Uterus (tissue), 3 donors: ENCODE measurements at regions not wholly inside any gene's neighbourhood (a gene's known extent, or its start where the extent isn't known, plus 50 kb on each side); places are given as distances from the start of the nearest gene placed in this dataset.

ENCODE experiments used
- DNase-seq, 2 donors: peaks; one replicate each; pipeline ENCODE4 v3.0.0-alpha.2; 2019 to 2020
- H3K27ac ChIP-seq, 2 donors: fragments of 200-600 bp; sonication (generic); 1 replicate in 1 of 2; 2 replicates in 1 of 2; pipeline ENCODE4 v1.5.1; 2016 to 2018
- H3K27me3 ChIP-seq, 2 donors: fragments of 200-600 bp; sonication (generic); one replicate each; pipeline ENCODE4 v1.5.1; 2018 to 2019; ENCODE audit warnings: control low read depth in 1 of 2
- H3K36me3 ChIP-seq, 2 donors: fragments of 200-600 bp; sonication (generic); one replicate each; pipeline ENCODE4 v1.5.1; 2019; ENCODE audit warnings: control low read depth in 1 of 2
- H3K4me1 ChIP-seq, 2 donors: fragments of 200-600 bp; sonication (generic); one replicate each; pipeline ENCODE4 v1.5.1; 2018 to 2019; ENCODE audit warnings: control low read depth in 1 of 2
- H3K4me3 ChIP-seq, 2 donors: fragments of 200-600 bp; sonication (generic); 1 replicate in 1 of 2; 2 replicates in 1 of 2; pipeline ENCODE4 v1.5.1; 2018 to 2019; ENCODE audit warnings: mild to moderate bottlenecking in 1 of 2
- H3K9me3 ChIP-seq, 2 donors: fragments of 200-600 bp; sonication (generic); one replicate each; pipeline ENCODE4 v1.5.1; 2019; ENCODE audit warnings: control low read depth in 1 of 2
- CTCF ChIP-seq, 4 experiments: fragments of 200-600 bp in 2 of 4; fragments of 450-650 bp in 2 of 4; sonication (generic) in 2 of 4; IDR thresholded peaks; one replicate each; pipeline ENCODE4 v1.5.1; 2016 to 2019; ENCODE audit warnings: antibody characterized with exemption in 4 of 4, mild to moderate bottlenecking in 2 of 4, moderate library complexity in 1 of 4
- POLR2A ChIP-seq, 2 donors: fragments of 450-650 bp; IDR thresholded peaks; one replicate each; pipeline ENCODE4 v1.6.1; 2016; ENCODE audit warnings: antibody characterized with exemption in 2 of 2, mild to moderate bottlenecking in 1 of 2, moderate library complexity in 1 of 2
- intact Hi-C: fragments of 100-400 bp; cut with DNase I; formaldehyde crosslinking; loops from one replicate; pipeline ENCODE4 v1.15.1; 2023; ENCODE audit warnings: low total_unique reads
- donor health status: DM: yes; HTN: yes; CAD: no.

GRCh38 chr5:93305984-93306383, 275.0 kb downstream of the NR2F1-AS1 start:
- no peaks in the 10 kb centered on the region for H3K27me3 ChIP-seq
- H3K4me3 ChIP-seq: no peak overlapping the region
- no peaks in the 10 kb centered on the region for H3K9me3 ChIP-seq
- intact Hi-C loops: no loop called here
- no peaks in the 10 kb centered on the region for H3K36me3 ChIP-seq
- no peak for DNase-seq
- TF ChIP-seq CTCF (IDR thresholded peaks at IDR 0.05): no peak
- no peak for TF ChIP-seq POLR2A (IDR thresholded peaks at IDR 0.05)
- H3K27ac ChIP-seq: no peak overlapping the region
- no peaks in the 10 kb centered on the region for H3K4me1 ChIP-seq

- DNase-seq: no peak
Measured at GRCh38 chr5:93304456-93305250, 276.4 kb downstream of the NR2F1-AS1 start.

GRCh38 chr5:93303291-93303691, 277.7 kb downstream of the NR2F1-AS1 start:
- TF ChIP-seq CTCF (IDR thresholded peaks at IDR 0.05): no peak
- TF ChIP-seq POLR2A (IDR thresholded peaks at IDR 0.05): no peak
- H3K27me3 ChIP-seq: no peaks in the 10 kb centered on the region
- no peaks in the 10 kb centered on the region for H3K36me3 ChIP-seq
- no peaks in the 10 kb centered on the region for H3K9me3 ChIP-seq
- DNase-seq: no peak
- intact Hi-C loops: no loop called here
- H3K4me1 ChIP-seq: no peaks in the 10 kb centered on the region
- no peak overlapping the region for H3K27ac ChIP-seq
- no peak overlapping the region for H3K4me3 ChIP-seq

More at GRCh38 chr5:93304456-93305250, 276.4 kb downstream of the NR2F1-AS1 start:
- intact Hi-C loops: no loop called here
- TF ChIP-seq CTCF (IDR thresholded peaks at IDR 0.05) (no peak), POLR2A (IDR thresholded peaks at IDR 0.05) (no peak)
- H3K9me3 ChIP-seq: no peaks in the 10 kb centered on the region
- no peaks in the 10 kb centered on the region for H3K36me3 ChIP-seq
- H3K4me3 ChIP-seq: no peak overlapping the region
- no peak overlapping the region for H3K27ac ChIP-seq
- H3K4me1 ChIP-seq: no peaks in the 10 kb centered on the region
- H3K27me3 ChIP-seq: no peaks in the 10 kb centered on the region

- Histone ChIP-seq H3K27ac (no peak overlapping the region), H3K27me3 (no peaks in the 10 kb centered on the region), H3K4me1 (no peaks in the 10 kb centered on the region), H3K9me3 (no peaks in the 10 kb centered on the region), H3K36me3 (no peaks in the 10 kb centered on the region), H3K4me3 (no peak overlapping the region)
- TF ChIP-seq POLR2A (IDR thresholded peaks at IDR 0.05): no peak
- no peak for TF ChIP-seq CTCF (IDR thresholded peaks at IDR 0.05)
- no peak for DNase-seq
- intact Hi-C loops: no loop called here
Measured at GRCh38 chr5:93302711-93303110, 278.3 kb downstream of the NR2F1-AS1 start.

GRCh38 chr5:93300945-93301344, 280.1 kb downstream of the NR2F1-AS1 start:
- Histone ChIP-seq H3K36me3 (no peaks in the 10 kb centered on the region), H3K27me3 (no peaks in the 10 kb centered on the region), H3K9me3 (no peaks in the 10 kb centered on the region), H3K4me1 (no peaks in the 10 kb centered on the region), H3K27ac (no peak overlapping the region), H3K4me3 (no peak overlapping the region)
- DNase-seq: no peak
- no peak for TF ChIP-seq CTCF (IDR thresholded peaks at IDR 0.05)
- no peak for TF ChIP-seq POLR2A (IDR thresholded peaks at IDR 0.05)
- intact Hi-C loops: no loop called here
